ENCODE measurements at regions not wholly inside any gene's neighbourhood (a gene's known extent, or its start where the extent isn't known, plus 50 kb on each side); places are given as distances from the start of the nearest gene placed in this dataset.

DNA sequence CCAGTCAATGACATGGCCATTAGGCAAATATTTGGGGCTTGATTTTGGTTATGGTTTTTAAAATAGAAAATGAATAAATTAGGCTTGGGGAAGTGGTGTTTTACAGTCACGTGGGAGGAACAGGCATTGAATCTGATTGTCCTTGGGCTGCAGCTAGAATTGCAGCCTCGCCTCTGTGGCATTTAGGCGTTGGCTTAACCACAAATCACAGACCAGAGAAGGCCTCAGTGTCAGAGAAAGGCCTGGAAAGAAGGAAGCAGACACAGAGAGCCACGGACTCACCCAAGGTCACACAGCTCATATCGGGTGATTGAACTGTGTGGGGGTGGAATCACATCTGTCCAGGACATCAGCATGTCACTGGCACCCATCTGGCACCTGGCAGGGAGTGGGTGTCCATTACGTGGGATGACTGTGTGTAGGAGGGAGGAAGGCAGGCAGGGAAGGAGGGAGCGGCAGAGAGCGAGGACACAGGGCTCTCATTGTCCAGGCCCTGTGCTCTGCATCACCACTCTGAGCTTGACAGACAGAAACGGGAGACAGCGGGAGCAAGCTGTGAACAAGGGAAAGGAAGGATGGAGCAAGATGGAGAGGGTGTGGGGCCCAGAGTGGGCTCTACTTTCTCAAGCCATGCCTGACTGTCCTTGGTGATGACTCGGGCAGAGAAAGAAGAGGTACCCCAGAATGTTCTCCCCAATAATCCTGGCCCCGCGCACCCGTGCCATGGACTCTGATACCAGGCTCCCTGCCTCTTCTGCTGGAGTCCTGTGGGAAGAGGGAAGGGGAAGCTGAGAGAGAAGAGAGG lies 186.4 kb downstream of the FAM43A start:
- H3K9me3 ChIP-seq (ENCODE audit: control insufficient read depth, insufficient read depth, low read length), result peaks cover 6% of the 10 kb centered on the region
- POLR2A ChIA-PET (ENCODE audit: unreplicated experiment), result no interaction called here
- H3K4me2 ChIP-seq (ENCODE audit: low read depth, low read length), result peak overlapping the region; percentile 52
- H3K36me3 ChIP-seq (ENCODE audit: control insufficient read depth, insufficient read depth, low read length), result no peaks in the 10 kb centered on the region
- TF ChIP-seq, protein P1, sequence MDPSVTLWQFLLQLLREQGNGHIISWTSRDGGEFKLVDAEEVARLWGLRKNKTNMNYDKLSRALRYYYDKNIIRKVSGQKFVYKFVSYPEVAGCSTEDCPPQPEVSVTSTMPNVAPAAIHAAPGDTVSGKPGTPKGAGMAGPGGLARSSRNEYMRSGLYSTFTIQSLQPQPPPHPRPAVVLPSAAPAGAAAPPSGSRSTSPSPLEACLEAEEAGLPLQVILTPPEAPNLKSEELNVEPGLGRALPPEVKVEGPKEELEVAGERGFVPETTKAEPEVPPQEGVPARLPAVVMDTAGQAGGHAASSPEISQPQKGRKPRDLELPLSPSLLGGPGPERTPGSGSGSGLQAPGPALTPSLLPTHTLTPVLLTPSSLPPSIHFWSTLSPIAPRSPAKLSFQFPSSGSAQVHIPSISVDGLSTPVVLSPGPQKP (IDR thresholded peaks at IDR 0.05; ENCODE audit: borderline replicate concordance, low read depth, low read length), result no peak
- no peak for TF ChIP-seq RAD21 (IDR thresholded peaks at IDR 0.05; ENCODE audit: low read length)
- TF ChIP-seq, protein P2, sequence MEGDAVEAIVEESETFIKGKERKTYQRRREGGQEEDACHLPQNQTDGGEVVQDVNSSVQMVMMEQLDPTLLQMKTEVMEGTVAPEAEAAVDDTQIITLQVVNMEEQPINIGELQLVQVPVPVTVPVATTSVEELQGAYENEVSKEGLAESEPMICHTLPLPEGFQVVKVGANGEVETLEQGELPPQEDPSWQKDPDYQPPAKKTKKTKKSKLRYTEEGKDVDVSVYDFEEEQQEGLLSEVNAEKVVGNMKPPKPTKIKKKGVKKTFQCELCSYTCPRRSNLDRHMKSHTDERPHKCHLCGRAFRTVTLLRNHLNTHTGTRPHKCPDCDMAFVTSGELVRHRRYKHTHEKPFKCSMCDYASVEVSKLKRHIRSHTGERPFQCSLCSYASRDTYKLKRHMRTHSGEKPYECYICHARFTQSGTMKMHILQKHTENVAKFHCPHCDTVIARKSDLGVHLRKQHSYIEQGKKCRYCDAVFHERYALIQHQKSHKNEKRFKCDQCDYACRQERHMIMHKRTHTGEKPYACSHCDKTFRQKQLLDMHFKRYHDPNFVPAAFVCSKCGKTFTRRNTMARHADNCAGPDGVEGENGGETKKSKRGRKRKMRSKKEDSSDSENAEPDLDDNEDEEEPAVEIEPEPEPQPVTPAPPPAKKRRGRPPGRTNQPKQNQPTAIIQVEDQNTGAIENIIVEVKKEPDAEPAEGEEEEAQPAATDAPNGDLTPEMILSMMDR (conservative IDR thresholded peaks at IDR 0.05; ENCODE audit: low read depth, low read length), result no peak
- TF ChIP-seq NFE2L2 (IDR thresholded peaks at IDR 0.05; ENCODE audit: low read depth, low read length), result no peak
- TF ChIP-seq FOS (IDR thresholded peaks at IDR 0.05; ENCODE audit: low read depth, low read length), result no peak
- TF ChIP-seq, protein P3, sequence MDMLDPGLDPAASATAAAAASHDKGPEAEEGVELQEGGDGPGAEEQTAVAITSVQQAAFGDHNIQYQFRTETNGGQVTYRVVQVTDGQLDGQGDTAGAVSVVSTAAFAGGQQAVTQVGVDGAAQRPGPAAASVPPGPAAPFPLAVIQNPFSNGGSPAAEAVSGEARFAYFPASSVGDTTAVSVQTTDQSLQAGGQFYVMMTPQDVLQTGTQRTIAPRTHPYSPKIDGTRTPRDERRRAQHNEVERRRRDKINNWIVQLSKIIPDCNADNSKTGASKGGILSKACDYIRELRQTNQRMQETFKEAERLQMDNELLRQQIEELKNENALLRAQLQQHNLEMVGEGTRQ (IDR thresholded peaks at IDR 0.05; ENCODE audit: low read depth, low read length), result peak; percentile 67
- no peak for TF ChIP-seq CHD1 (IDR thresholded peaks at IDR 0.05; ENCODE audit: low read depth, low read length)
- no peaks in the 10 kb centered on the region for H4K20me1 ChIP-seq (ENCODE audit: insufficient read depth, low read length)
- H2BK120ac ChIP-seq (ENCODE audit: low read depth, low read length), result peak overlapping the region; percentile 92
- 60% methylated on average over 2 of the region's 14 CpGs; no CpG with 5 or more reads in 1 of the 2 experiments for WGBS, 2 experiments (ENCODE audit: extremely low coverage in 2 of 2, insufficient read length in 1 of 2)
- H3K56ac ChIP-seq (ENCODE audit: extremely low read depth, insufficient read depth, low read length), result peak overlapping the region; percentile 63
- intact Hi-C loops (cut with micrococcal nuclease) (loop anchor here (2.0 kb wide), 2 partner anchors 183 to 247 kb away; no protein-coding TSS in a partner anchor), in situ Hi-C loops (cut with MboI; ENCODE audit: low sequenced_read_pairs) (loop anchor here (25.0 kb wide), 1 partner anchor 535 kb away; no protein-coding TSS in a partner anchor), dilution Hi-C loops (cut with HindIII; ENCODE audit: low sequenced_read_pairs, unreplicated experiment) (no loop called here)
- peak overlapping the region; percentile 16 for H3K9ac ChIP-seq (ENCODE audit: low read depth, low read length)
- peak; percentile 74 for DNase-seq
- peak overlapping the region; percentile 82; the same call in 2 of the 3 replicates for H2BK15ac ChIP-seq (ENCODE audit: low read depth, low read length)
- peak overlapping the region; percentile 77 for H4K5ac ChIP-seq (ENCODE audit: low read depth, low read length)
- peaks cover 10% of the 10 kb centered on the region for H3K9me1 ChIP-seq (ENCODE audit: insufficient read depth, low read length)
- H2BK5ac ChIP-seq (ENCODE audit: low read depth, low read length, poor library complexity, severe bottlenecking), result peak overlapping the region; percentile 76
- peaks cover 17% of the 10 kb centered on the region for H3K4me1 ChIP-seq (ENCODE audit: control insufficient read depth, insufficient read depth, low read length)
- CTCF ChIA-PET, result interaction anchor here (0.8 to 1.4 kb wide), 4 partner anchors 8 to 247 kb away, joined by 3 to 4 read pairs (median 4); no protein-coding TSS in a partner anchor
- peak overlapping the region; percentile 70 for H3K23ac ChIP-seq (ENCODE audit: low read depth, low read length)
- H3K4ac ChIP-seq (ENCODE audit: low read depth, low read length), result peak overlapping the region; percentile 93
- peak overlapping the region; percentile 86 for H2AFZ ChIP-seq (replicated peaks; ENCODE audit: low read length, poor library complexity)
- peak overlapping the region; percentile 91 for H2BK20ac ChIP-seq (ENCODE audit: low read depth, low read length)
- H3K27ac ChIP-seq (ENCODE audit: insufficient read depth, low read length), result peak overlapping the region; percentile 86
- H2AK5ac ChIP-seq (ENCODE audit: low read depth, low read length), result peak overlapping the region; percentile 96
- peak overlapping the region; percentile 81 to 86 for H4K8ac ChIP-seq (ENCODE audit: low read depth in 2 of 2, low read length in 2 of 2)
- peak overlapping the region; percentile 92 for H3K14ac ChIP-seq (replicated peaks; ENCODE audit: low read depth, low read length)
- H3K18ac ChIP-seq (ENCODE audit: low read depth, low read length), result peak overlapping the region; percentile 81
- no peaks in the 10 kb centered on the region for H3K79me1 ChIP-seq (ENCODE audit: low read depth in 1 of 2, low read length in 2 of 2)
- H4K91ac ChIP-seq (ENCODE audit: insufficient read depth, low read depth, low read length), result peak overlapping the region; percentile 93
- BruUV-seq (replicated peaks), result no TSS peak
- 0 out of 2 replicates have a peak, but pooled peaks cover 3% of the 10 kb centered on the region for H3K27me3 ChIP-seq (ENCODE audit: control insufficient read depth, insufficient read depth, low read length)
- ATAC-seq (ENCODE audit: low read depth), result peak; percentile 48
- no peak overlapping the region for H3K4me3 ChIP-seq (ENCODE audit: insufficient read depth, low read depth, low read length)
- H2AK9ac ChIP-seq (replicated peaks; ENCODE audit: low read depth, low read length, poor library complexity), result peak overlapping the region; percentile 90

All from IMR-90 (cell line).